K562 (cell line): ENCODE measurements at regions not wholly inside any gene's neighbourhood (a gene's known extent, or its start where the extent isn't known, plus 50 kb on each side); places are given as distances from the start of the nearest gene placed in this dataset.

Experiments
- ERF ChIP-seq: fragments of 450-650 bp; formaldehyde crosslinking; IDR thresholded peaks from 2 replicates; pipeline ENCODE4 v1.4.0; 2020; ENCODE audit warnings: mild to moderate bottlenecking, mixed read lengths
- EZH2 ChIP-seq: IDR thresholded peaks from 2 replicates; pipeline ENCODE4 v1.6.1; 2012; ENCODE audit warnings: low read depth, mild to moderate bottlenecking, inconsistent platforms, low read length, borderline replicate concordance
- HEY1 ChIP-seq: fragments of 250-450 bp; sonication (Bioruptor Pico); IDR thresholded peaks from 2 replicates; pipeline ENCODE4 v1.5.0; 2020; ENCODE audit warnings: mild to moderate bottlenecking, moderate library complexity, borderline replicate concordance
- POLR2A ChIP-seq: fragments of 450-650 bp; conservative IDR thresholded peaks from 2 replicates; pipeline ENCODE4 v1.6.1; 2016
- RCOR1 ChIP-seq, 2 experiments: IDR thresholded peaks; 2 replicates each; pipeline ENCODE4 v1.6.1; 2012; ENCODE audit warnings: low read depth in 2 of 2, low read length in 2 of 2, borderline replicate concordance in 1 of 2, improper control_type of control experiment in 1 of 2
- TF ChIP-seq, protein P1 (sequence below), 3 experiments: IDR thresholded peaks in 2 of 3; conservative IDR thresholded peaks in 1 of 3; 2 replicates each; pipeline ENCODE4 v1.5.1; 2011 to 2012; ENCODE audit warnings: low read length in 3 of 3, mild to moderate bottlenecking in 3 of 3, control low read depth in 2 of 3, improper control_type of control experiment in 1 of 3, inconsistent platforms in 1 of 3, low read depth in 1 of 3, mixed read lengths in 1 of 3, moderate library complexity in 1 of 3; ENCODE audit not compliant: insufficient read depth in 2 of 3
- TF ChIP-seq, protein P2 (sequence below): sonication (generic); formaldehyde crosslinking; IDR thresholded peaks from 2 replicates; pipeline ENCODE4 v1.8.0; 2022; ENCODE audit warnings: mild to moderate bottlenecking, missing genetic modification reagents

DNA sequence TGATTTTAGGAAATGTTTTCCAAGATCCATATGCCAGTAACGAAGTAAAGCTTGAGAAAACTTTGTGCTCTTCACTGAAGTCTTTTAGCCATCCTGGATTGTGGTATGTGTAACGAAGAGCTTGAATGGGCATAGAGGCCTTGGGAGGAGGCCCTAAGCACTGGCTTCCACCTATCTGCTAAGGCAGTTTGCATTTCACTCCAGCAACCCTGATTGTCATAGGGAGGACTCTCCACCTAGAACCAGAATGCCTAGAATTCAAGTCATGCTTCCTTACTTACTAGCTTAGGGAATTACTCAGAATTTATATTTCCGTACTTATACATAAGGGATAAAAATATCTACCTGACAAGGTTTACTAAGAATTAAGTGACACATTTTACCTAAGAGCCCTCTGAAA, 451.5 kb downstream of the FBXO15 start:
- TF ChIP-seq, protein P1, sequence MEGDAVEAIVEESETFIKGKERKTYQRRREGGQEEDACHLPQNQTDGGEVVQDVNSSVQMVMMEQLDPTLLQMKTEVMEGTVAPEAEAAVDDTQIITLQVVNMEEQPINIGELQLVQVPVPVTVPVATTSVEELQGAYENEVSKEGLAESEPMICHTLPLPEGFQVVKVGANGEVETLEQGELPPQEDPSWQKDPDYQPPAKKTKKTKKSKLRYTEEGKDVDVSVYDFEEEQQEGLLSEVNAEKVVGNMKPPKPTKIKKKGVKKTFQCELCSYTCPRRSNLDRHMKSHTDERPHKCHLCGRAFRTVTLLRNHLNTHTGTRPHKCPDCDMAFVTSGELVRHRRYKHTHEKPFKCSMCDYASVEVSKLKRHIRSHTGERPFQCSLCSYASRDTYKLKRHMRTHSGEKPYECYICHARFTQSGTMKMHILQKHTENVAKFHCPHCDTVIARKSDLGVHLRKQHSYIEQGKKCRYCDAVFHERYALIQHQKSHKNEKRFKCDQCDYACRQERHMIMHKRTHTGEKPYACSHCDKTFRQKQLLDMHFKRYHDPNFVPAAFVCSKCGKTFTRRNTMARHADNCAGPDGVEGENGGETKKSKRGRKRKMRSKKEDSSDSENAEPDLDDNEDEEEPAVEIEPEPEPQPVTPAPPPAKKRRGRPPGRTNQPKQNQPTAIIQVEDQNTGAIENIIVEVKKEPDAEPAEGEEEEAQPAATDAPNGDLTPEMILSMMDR (IDR thresholded peaks at IDR 0.05 in 2 of 3, conservative IDR thresholded peaks at IDR 0.05 in 1 of 3; ENCODE audit: insufficient read depth in 2 of 3, low read depth in 1 of 3, low read length in 3 of 3) = no peak
- TF ChIP-seq ERF (no peak), RCOR1 (IDR thresholded peaks at IDR 0.05; ENCODE audit: borderline replicate concordance in 1 of 2, low read depth in 2 of 2, low read length in 2 of 2) (no peak), HEY1 (no peak), POLR2A (no peak), EZH2 (no peak)
- TF ChIP-seq, protein P2, sequence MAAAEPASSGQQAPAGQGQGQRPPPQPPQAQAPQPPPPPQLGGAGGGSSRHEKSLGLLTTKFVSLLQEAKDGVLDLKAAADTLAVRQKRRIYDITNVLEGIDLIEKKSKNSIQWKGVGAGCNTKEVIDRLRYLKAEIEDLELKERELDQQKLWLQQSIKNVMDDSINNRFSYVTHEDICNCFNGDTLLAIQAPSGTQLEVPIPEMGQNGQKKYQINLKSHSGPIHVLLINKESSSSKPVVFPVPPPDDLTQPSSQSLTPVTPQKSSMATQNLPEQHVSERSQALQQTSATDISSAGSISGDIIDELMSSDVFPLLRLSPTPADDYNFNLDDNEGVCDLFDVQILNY (CRISPR knock-in tag) = no peak
